H4 (cell line): ENCODE measurements at regions not wholly inside any gene's neighbourhood (a gene's known extent, or its start where the extent isn't known, plus 50 kb on each side); places are given as distances from the start of the nearest gene placed in this dataset.

ENCODE experiments used
- DNase-seq: peaks from one replicate; pipeline ENCODE4 v3.0.0-alpha.2; 2015; ENCODE audit warnings: low spot score

DNA sequence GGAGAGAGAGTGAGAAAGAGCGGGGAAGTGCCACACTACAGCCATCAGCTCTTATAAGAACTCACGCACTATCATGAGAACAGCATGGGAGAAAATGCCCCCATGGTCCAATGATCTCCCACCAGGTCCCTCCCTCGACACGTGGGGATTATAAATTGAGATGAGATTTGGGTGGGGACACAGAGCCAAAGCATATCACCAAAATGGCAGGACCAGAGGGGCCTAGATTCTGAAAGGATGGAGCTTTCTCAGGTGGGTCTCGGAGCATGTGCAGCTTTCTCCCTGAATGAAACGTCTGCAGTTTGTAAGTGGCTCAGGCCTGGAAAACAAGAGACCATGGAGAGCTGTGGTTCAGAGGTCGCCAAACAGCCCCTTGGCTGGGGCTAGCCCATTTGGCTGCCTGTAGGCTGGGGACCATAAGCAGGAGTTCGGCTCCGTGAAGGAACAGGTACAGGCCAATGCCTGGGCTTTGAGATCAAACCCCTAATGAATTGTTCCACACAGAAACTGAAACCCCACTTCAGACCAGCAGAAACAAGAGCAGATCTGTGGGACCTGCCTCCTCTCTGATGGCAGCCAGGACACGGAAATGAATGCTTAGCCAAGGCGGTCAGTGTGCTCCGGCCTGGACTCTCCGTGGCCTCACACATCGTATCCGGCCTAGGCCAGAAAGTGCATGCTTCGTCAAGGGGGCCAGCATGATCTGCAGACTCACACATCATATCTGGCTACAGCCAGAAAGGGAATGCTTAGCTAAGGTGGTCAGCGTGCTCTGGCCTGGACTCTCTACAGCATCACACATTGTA, 111.2 kb upstream of the TMEM18 start:
- DNase-seq = no peak

GRCh38 chr2:784753-785152, 107.5 kb upstream of the TMEM18 start:
- no peak for DNase-seq

DNA sequence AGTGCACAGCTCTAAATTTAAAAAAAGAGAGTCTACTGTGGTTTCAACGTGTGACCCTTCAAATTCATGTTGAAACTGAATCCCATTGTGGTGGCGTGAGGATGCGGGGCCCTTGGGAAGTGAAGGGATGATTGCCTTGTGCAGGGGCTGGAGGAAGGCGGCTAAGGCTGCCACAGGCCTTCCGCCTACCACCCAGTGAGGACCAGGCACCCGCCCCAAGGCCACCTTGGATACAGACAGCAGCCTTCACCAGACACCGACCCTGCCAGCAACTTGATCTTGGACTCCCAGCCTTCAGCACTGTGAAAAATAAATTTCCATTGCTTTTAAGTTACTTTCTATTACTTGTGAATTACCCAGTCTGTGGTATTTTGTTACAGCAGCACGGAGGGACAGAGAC, 103.4 kb upstream of the TMEM18 start:
- no peak for DNase-seq

DNA sequence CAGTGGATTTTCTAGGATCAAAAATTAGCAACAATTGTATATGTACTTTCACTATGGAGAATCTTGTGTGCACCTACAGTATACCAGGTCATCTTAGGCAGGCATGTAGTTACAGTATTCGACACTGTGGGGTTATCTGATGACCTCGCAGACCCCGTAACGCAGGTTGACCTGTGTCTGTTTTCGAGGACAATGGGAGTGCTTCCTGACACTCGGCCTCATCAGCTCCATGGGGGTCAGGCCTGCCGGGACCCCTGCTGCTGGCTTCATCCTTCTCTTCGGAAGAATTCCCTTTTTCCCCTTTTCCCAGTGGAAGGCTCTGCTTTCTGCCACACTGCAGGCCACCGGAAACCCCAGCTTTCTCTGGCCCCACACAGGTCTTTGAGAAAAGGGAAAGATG, 102.8 kb upstream of the TMEM18 start:
- DNase-seq = no peak

GRCh38 chr2:778731-779350, 101.6 kb upstream of the TMEM18 start:
- no peak for DNase-seq

- no peak for DNase-seq
Measured at GRCh38 chr2:777546-777945, 100.3 kb upstream of the TMEM18 start.

DNA sequence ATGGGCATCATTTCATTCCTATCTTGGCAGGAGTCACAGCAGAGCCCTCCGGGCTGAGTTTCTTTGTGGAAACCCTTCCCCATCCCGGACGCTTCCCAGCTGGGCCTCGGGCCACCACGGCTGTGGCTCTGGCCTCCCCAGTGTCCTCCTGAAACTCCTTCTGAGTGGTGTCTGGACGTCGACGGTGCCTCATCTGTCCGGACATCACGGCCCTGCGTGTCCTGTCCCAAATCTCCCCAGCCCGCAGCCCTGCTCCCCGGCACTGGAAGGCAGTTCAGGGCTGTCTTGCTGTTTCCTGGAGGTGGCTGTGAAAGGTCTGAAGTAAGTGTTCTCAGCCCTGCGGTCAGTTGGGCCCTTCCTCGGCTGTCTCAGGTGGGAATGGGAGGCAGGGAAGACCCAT, 99.8 kb upstream of the TMEM18 start:
- DNase-seq = no peak

GRCh38 chr2:776487-776886, 99.3 kb upstream of the TMEM18 start:
- no peak for DNase-seq

GRCh38 chr2:776038-776437, 98.8 kb upstream of the TMEM18 start:
- DNase-seq = no peak

GRCh38 chr2:774436-774835, 97.2 kb upstream of the TMEM18 start:
- no peak for DNase-seq

DNA sequence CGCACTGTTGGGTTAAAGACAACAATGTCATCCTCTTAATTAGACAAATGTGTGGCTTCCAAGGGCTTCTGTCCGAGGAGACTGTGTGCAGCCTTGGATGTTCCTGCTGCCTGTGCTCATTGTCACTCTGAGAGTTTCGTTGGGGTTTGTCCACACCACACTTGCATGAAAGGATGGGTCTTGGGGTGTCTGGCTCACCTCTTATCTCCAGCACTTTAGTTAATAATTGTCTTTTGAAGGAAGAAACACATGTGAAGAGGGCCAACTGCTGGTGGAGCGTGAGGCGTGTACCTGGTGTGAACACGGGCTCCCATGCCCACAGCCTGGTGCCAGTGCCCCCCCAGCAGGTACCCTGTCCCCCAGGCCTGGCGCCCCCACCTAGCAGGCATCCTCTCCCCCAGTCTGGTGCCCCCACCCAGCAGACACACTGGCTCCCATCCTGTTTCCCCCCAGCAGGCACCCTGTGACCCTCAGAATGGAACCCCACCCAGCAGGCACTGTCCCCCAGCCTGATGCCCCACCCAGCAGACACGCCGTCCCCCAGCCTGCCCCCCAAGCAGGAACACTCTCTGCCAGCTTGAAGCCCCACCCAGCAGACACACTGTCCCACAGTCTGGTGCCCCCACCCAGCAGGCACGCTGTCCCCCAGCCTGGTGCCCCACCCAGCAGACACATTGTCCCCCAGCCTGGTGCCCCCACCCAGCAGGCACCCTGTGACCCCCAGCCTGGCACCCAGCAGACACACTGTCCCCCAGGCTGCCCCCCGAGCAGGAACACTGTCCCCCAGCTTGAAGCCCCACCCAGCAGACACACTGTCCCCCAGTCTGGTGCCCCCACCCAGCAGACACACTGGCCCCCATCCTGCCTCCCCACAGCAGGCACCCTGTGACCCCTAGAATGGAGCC, 96.3 kb upstream of the TMEM18 start:
- no peak for DNase-seq

DNA sequence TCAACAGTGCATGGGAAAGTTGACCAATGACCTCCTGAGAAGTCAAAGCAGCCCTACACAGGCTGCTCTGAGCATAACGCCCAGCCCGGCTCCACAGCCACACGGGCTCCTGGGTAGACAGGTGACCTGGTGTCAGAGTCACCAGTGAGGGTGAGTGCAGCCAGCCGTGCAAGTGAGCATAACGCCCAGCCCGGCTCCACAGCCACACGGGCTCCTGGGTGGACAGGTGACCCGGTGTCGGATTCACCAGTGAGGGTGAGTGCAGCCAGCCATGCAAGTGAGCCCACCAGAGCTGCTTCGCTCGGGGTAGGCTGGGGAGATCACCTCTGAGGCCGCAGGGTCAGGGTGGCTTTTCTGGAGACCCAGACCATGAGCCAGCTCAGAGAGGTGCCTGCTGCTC, 94.3 kb upstream of the TMEM18 start:
- DNase-seq = no peak

DNA sequence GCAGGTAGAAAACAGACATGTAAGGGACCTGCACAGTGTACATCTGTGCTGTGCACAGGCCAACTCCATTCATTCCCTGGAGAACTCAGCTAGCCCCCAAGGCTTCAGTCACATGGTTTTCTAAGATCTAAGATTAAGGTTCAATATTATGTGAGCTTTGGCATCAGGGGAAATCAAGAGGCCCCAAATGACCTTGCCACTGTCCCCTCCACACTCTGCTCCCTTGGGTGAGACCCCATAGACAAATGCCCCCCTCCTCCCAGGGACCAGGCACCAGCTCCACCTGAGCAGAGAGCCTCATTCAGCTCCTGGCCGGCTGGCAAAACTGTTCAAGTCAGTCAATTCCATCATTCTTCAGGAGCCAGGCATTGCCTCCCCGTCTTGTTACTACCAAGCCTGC, 93.6 kb upstream of the TMEM18 start:
- no peak for DNase-seq

GRCh38 chr2:769771-770170, 92.6 kb upstream of the TMEM18 start:
- DNase-seq = no peak

DNA sequence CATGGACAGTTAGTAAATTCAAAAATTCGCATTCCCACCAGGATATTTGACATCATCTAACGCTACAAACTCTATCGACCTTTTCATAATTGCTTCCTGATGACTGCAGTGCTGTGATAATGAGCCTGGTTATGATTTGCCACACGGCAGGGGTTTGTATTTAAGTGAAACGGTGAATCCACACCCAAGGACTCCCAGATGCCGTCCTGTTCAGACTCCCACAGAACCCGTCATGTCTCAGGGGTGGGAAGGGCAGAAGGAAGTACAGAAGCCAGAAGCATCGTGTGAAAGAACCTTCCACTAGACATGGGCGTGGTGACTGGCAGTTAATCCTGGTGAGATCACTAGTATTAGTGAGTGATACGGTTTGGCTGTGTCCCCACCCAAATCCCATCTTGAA, 91.2 kb upstream of the TMEM18 start:
- no peak for DNase-seq

- DNase-seq = no peak
Measured at GRCh38 chr2:767944-768343, 90.7 kb upstream of the TMEM18 start.

DNA sequence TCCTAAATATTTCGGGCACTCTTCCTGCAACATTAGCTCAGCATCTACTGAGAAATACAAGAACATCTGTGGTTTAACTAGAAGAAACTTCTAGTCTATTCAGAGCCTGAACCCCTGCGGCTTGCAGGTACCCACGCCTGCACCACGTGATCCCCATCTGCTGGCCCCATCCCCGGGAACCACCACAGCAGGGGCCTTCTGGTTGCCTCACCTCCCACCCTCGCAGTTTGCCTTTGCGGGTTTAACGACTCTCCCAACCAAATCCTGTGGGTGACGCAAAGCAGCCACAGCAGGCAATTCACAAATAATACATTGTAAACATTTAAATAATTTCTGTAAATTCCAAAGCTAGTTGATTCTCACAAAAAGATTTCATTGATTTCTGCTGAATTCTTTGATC, 90.2 kb upstream of the TMEM18 start:
- DNase-seq = no peak

GRCh38 chr2:766255-766654, 89.0 kb upstream of the TMEM18 start:
- no peak for DNase-seq

GRCh38 chr2:765369-765768, 88.2 kb upstream of the TMEM18 start:
- no peak for DNase-seq

- DNase-seq = peak; percentile 17
Measured at GRCh38 chr2:763766-764525, 86.7 kb upstream of the TMEM18 start.

- no peak for DNase-seq
Measured at GRCh38 chr2:762646-763045, 85.4 kb upstream of the TMEM18 start.

- no peak for DNase-seq
Measured at GRCh38 chr2:761384-761783, 84.2 kb upstream of the TMEM18 start.
